Calu3 (cell line): ENCODE measurements at regions not wholly inside any gene's neighbourhood (a gene's known extent, or its start where the extent isn't known, plus 50 kb on each side); places are given as distances from the start of the nearest gene placed in this dataset.

Source experiments
- BruUV-seq: library from RNA; stranded (reverse); fragments of 400-500 nt; replicated peaks from 2 replicates; lab custom pipeline; 2021; lab: Mats Ljungman, UMichigan
- CTCF ChIA-PET: fragments of 300-600 bp; sonication (Branson Sonifier 250); formaldehyde crosslinking; loops from one replicate; lab custom pipeline; 2022; ENCODE audit warnings: antibody characterized with exemption; lab: Charles Lee
- DNase-seq: peaks from one replicate; pipeline ENCODE4 v3.0.0; 2022
- H3K27ac Mint-ChIP-seq: one replicate; pipeline ENCODE4 v1.8.0; 2022; ENCODE audit warnings: mixed read lengths; ENCODE audit not compliant: unreplicated experiment
- H3K27me3 Mint-ChIP-seq: one replicate; pipeline ENCODE4 v1.8.0; 2022; ENCODE audit warnings: mixed read lengths; ENCODE audit not compliant: unreplicated experiment
- H3K36me3 Mint-ChIP-seq: one replicate; pipeline ENCODE4 v1.8.0; 2022; ENCODE audit warnings: mild to moderate bottlenecking, moderate library complexity, mixed read lengths; ENCODE audit not compliant: insufficient read depth, unreplicated experiment
- H3K4me1 Mint-ChIP-seq: one replicate; pipeline ENCODE4 v1.8.0; 2022; ENCODE audit warnings: mild to moderate bottlenecking, low read depth, mixed read lengths; ENCODE audit not compliant: unreplicated experiment
- H3K4me3 Mint-ChIP-seq: one replicate; pipeline ENCODE4 v1.8.0; 2022; ENCODE audit warnings: mild to moderate bottlenecking, low read depth, moderate library complexity, mixed read lengths; ENCODE audit not compliant: unreplicated experiment
- H3K9me3 Mint-ChIP-seq: one replicate; pipeline ENCODE4 v1.8.0; 2022; ENCODE audit warnings: low read depth, mixed read lengths; ENCODE audit not compliant: unreplicated experiment
- intact Hi-C: fragments of 100-400 bp; cut with micrococcal nuclease; formaldehyde crosslinking; loops from one replicate; pipeline ENCODE4 v1.10.0; 2022; ENCODE audit not compliant: unreplicated experiment
- TF ChIP-seq, protein P1 (sequence below): fragments of 200-600 bp; IDR thresholded peaks from one replicate; pipeline ENCODE4 v1.8.0; 2022; ENCODE audit warnings: antibody characterized with exemption; ENCODE audit not compliant: unreplicated experiment

- TF ChIP-seq, protein P1, sequence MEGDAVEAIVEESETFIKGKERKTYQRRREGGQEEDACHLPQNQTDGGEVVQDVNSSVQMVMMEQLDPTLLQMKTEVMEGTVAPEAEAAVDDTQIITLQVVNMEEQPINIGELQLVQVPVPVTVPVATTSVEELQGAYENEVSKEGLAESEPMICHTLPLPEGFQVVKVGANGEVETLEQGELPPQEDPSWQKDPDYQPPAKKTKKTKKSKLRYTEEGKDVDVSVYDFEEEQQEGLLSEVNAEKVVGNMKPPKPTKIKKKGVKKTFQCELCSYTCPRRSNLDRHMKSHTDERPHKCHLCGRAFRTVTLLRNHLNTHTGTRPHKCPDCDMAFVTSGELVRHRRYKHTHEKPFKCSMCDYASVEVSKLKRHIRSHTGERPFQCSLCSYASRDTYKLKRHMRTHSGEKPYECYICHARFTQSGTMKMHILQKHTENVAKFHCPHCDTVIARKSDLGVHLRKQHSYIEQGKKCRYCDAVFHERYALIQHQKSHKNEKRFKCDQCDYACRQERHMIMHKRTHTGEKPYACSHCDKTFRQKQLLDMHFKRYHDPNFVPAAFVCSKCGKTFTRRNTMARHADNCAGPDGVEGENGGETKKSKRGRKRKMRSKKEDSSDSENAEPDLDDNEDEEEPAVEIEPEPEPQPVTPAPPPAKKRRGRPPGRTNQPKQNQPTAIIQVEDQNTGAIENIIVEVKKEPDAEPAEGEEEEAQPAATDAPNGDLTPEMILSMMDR: no peak
Observed at GRCh38 chrX:56505866-56506265, 57.6 kb upstream of the UBQLN2 start.

More at GRCh38 chrX:56505866-56506265, 57.6 kb upstream of the UBQLN2 start:
- Mint-ChIP-seq H3K36me3 (no peaks in the 10 kb centered on the region), H3K4me1 (no peaks in the 10 kb centered on the region), H3K27me3 (no peaks in the 10 kb centered on the region), H3K9me3 (peaks cover 17% of the 10 kb centered on the region), H3K4me3 (no peak overlapping the region), H3K27ac (no peak overlapping the region)
- CTCF ChIA-PET: no interaction called here
- BruUV-seq: no TSS peak
- intact Hi-C loops: no loop called here
- DNase-seq: no peak
